H9 (cell line): ENCODE measurements at regions not wholly inside any gene's neighbourhood (a gene's known extent, or its start where the extent isn't known, plus 50 kb on each side); places are given as distances from the start of the nearest gene placed in this dataset.
"Not testable (repeated sequence)": the region's sequence is repeated elsewhere in the genome, so short reads cannot be mapped to it uniquely, and the experiment has no call there.

Experiments used
- DNase-seq: peaks from one replicate; pipeline ENCODE4 v3.0.0-alpha.2; 2017
- H2AFZ ChIP-seq: one replicate; pipeline ENCODE4 v1.6.1; 2013; ENCODE audit warnings: mild to moderate bottlenecking, low read length, control low read depth, moderate library complexity
- H2AK5ac ChIP-seq: 2 replicates; pipeline ENCODE4 v1.6.1; 2013; ENCODE audit warnings: low read length, control low read depth, mixed read lengths; ENCODE audit not compliant: insufficient read length
- H2BK120ac ChIP-seq: one replicate; pipeline ENCODE4 v1.6.1; 2013; ENCODE audit warnings: low read depth, mild to moderate bottlenecking, low read length, control low read depth, inconsistent platforms; ENCODE audit not compliant: poor library complexity, severe bottlenecking
- H2BK12ac ChIP-seq: 2 replicates; pipeline ENCODE4 v1.6.1; 2013; ENCODE audit warnings: low read length, control low read depth, mixed read lengths, low read depth; ENCODE audit not compliant: insufficient read length
- H2BK15ac ChIP-seq: 2 replicates; pipeline ENCODE4 v1.6.1; 2013; ENCODE audit warnings: low read depth, low read length, control low read depth
- H2BK20ac ChIP-seq: one replicate; pipeline ENCODE4 v1.6.1; 2013; ENCODE audit warnings: low read depth, mild to moderate bottlenecking, low read length, control low read depth, inconsistent platforms; ENCODE audit not compliant: poor library complexity, severe bottlenecking
- H2BK5ac ChIP-seq: 2 replicates; pipeline ENCODE4 v1.6.1; 2013; ENCODE audit warnings: low read length, control low read depth, mixed read lengths; ENCODE audit not compliant: insufficient read length
- H3K14ac ChIP-seq: 2 replicates; pipeline ENCODE4 v1.6.1; 2013; ENCODE audit warnings: low read length, control low read depth; ENCODE audit not compliant: insufficient read depth
- H3K18ac ChIP-seq: 2 replicates; pipeline ENCODE4 v1.6.1; 2013; ENCODE audit warnings: low read depth, mild to moderate bottlenecking, mixed read lengths, low read length, control low read depth; ENCODE audit not compliant: insufficient read length
- H3K23ac ChIP-seq: 2 replicates; pipeline ENCODE4 v1.6.1; 2013; ENCODE audit warnings: low read length, control low read depth, mixed read lengths, low read depth; ENCODE audit not compliant: insufficient read length
- H3K23me2 ChIP-seq: 2 replicates; pipeline ENCODE4 v1.6.1; 2013; ENCODE audit warnings: low read depth, mild to moderate bottlenecking, mixed read lengths, low read length, control low read depth; ENCODE audit not compliant: insufficient read length, poor library complexity, severe bottlenecking
- H3K27ac ChIP-seq: 2 replicates; pipeline ENCODE4 v1.5.1; 2013; ENCODE audit warnings: low read length, control low read depth, mixed read lengths, low read depth; ENCODE audit not compliant: insufficient read length
- H3K27me3 ChIP-seq: 2 replicates; pipeline ENCODE4 v1.6.1; 2013; ENCODE audit warnings: low read length, control low read depth, inconsistent platforms; ENCODE audit not compliant: insufficient read depth
- H3K4ac ChIP-seq: 2 replicates; pipeline ENCODE4 v1.6.1; 2013; ENCODE audit warnings: low read depth, mild to moderate bottlenecking, control low read depth, inconsistent platforms, low read length, moderate library complexity
- H3K4me1 ChIP-seq: 2 replicates; pipeline ENCODE4 v1.6.1; 2013; ENCODE audit warnings: low read length, control low read depth, inconsistent platforms; ENCODE audit not compliant: insufficient read depth
- H3K4me2 ChIP-seq: 2 replicates; pipeline ENCODE4 v1.6.1; 2013; ENCODE audit warnings: low read length, control low read depth, mixed read lengths; ENCODE audit not compliant: insufficient read length, insufficient read depth
- H3K56ac ChIP-seq: 2 replicates; pipeline ENCODE4 v1.6.1; 2013; ENCODE audit warnings: low read depth, mild to moderate bottlenecking, mixed read lengths, low read length, control low read depth; ENCODE audit not compliant: insufficient read length
- H3K79me1 ChIP-seq: 2 replicates; pipeline ENCODE4 v1.6.1; 2013; ENCODE audit warnings: low read depth, mild to moderate bottlenecking, moderate library complexity, low read length, control low read depth, inconsistent platforms; ENCODE audit not compliant: insufficient read depth, poor library complexity, severe bottlenecking
- H3K79me2 ChIP-seq: 2 replicates; pipeline ENCODE4 v1.6.1; 2013; ENCODE audit warnings: low read length, control low read depth, inconsistent platforms; ENCODE audit not compliant: insufficient read depth
- H3K9ac ChIP-seq: 2 replicates; pipeline ENCODE4 v1.6.1; 2013; ENCODE audit warnings: low read length, control low read depth, mixed read lengths; ENCODE audit not compliant: insufficient read length; ENCODE audit errors: extremely low read depth
- H3K9me3 ChIP-seq: one replicate; pipeline ENCODE4 v1.6.1; 2013; ENCODE audit warnings: low read depth, low read length, inconsistent platforms; ENCODE audit not compliant: control insufficient read depth
- H3T11ph ChIP-seq: one replicate; pipeline ENCODE4 v1.6.1; 2013; ENCODE audit warnings: mild to moderate bottlenecking, low read length, control low read depth, inconsistent platforms
- H4K20me1 ChIP-seq: one replicate; pipeline ENCODE4 v1.6.1; 2013; ENCODE audit not compliant: control insufficient read depth, insufficient read length, insufficient read depth
- H4K5ac ChIP-seq: 2 replicates; pipeline ENCODE4 v1.6.1; 2013; ENCODE audit warnings: low read depth, mild to moderate bottlenecking, mixed read lengths, low read length, control low read depth; ENCODE audit not compliant: insufficient read length
- H4K8ac ChIP-seq: replicated peaks from 2 replicates; pipeline ENCODE4 v1.6.1; 2013; ENCODE audit warnings: low read length, control low read depth, mixed read lengths, low read depth; ENCODE audit not compliant: insufficient read length
- H4K91ac ChIP-seq: 2 replicates; pipeline ENCODE4 v1.6.1; 2013; ENCODE audit warnings: low read depth, mild to moderate bottlenecking, moderate library complexity, mixed read lengths, low read length, control low read depth; ENCODE audit not compliant: insufficient read length
- H3K27ac Mint-ChIP-seq, 3 experiments: 2 replicates in 2 of 3; 3 replicates in 1 of 3; pipeline ENCODE4 v1.8.0; 2020 to 2021; ENCODE audit warnings: mixed read lengths in 3 of 3, mild to moderate bottlenecking in 1 of 3, moderate library complexity in 1 of 3
- H3K27me3 Mint-ChIP-seq: 2 replicates; pipeline ENCODE4 v1.8.0; 2021; ENCODE audit warnings: low read depth, mild to moderate bottlenecking, moderate library complexity, mixed read lengths
- H3K36me3 Mint-ChIP-seq, 3 experiments: 2 replicates in 2 of 3; 3 replicates in 1 of 3; pipeline ENCODE4 v1.8.0; 2020 to 2021; ENCODE audit warnings: low read depth in 3 of 3, mixed read lengths in 3 of 3; ENCODE audit not compliant: insufficient read depth in 1 of 3
- H3K4me1 Mint-ChIP-seq, 2 experiments: 2 replicates each; pipeline ENCODE4 v1.8.0; 2020; ENCODE audit warnings: mixed read lengths in 2 of 2
- H3K4me3 Mint-ChIP-seq, 2 experiments: 2 replicates in 1 of 2; 3 replicates in 1 of 2; pipeline ENCODE4 v1.8.0; 2020 to 2021; ENCODE audit warnings: mild to moderate bottlenecking in 2 of 2, mixed read lengths in 2 of 2, moderate library complexity in 1 of 2
- H3K9me3 Mint-ChIP-seq, 2 experiments: 2 replicates in 1 of 2; 3 replicates in 1 of 2; pipeline ENCODE4 v1.8.0; 2020; ENCODE audit warnings: mild to moderate bottlenecking in 2 of 2, mixed read lengths in 2 of 2, moderate library complexity in 1 of 2
- WGBS: extraction: QIAGEN DNeasy Blood & Tissue Kit; methylation state at CpG from one replicate; pipeline ENCODE4 v1.1.7; 2013; ENCODE audit warnings: missing lambda C conversion rate, low lambda C conversion rate, mixed read lengths; ENCODE audit not compliant: insufficient read length; ENCODE audit errors: extremely low coverage; 5-methylcytosine and 5-hydroxymethylcytosine counted together

DNA sequence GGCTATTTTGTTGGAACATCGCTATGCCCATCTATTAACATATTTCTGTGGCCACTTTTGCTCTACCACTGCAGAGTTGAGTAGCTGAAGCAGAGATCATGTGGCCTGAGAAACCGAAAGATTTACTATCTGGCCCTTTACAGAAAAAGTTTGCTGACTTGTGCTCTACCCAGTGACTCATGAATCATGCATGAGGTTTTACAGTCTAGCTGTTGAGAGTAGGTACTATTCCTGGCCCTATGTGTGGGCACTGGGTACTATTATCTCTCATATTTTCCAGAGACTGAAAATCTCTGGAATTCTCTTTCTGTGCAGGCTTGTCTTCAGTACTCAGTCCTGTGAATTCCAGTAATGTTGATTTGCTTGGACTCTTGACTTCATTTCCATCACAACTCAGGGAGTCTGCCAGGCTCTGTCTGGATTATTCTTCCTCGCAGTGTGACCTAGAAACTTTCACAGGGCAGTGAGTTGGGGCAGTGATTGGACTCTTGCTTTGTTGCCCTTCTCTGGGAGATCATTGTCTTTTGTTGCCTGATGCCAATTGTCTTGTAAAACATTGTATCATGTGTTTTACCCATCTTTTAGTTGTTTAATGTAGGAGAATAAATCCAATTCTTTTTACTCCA lies 121.3 kb upstream of the PRSS12 start:
- H3K4me3 Mint-ChIP-seq, H2AFZ ChIP-seq, H3K18ac ChIP-seq, H3K79me1 ChIP-seq, H3K14ac ChIP-seq, H3K27ac Mint-ChIP-seq, H3K4me1 Mint-ChIP-seq, H2BK12ac ChIP-seq, H3K23me2 ChIP-seq, H4K91ac ChIP-seq, H3K27ac ChIP-seq, H4K20me1 ChIP-seq, H2AK5ac ChIP-seq, H2BK120ac ChIP-seq, H2BK5ac ChIP-seq, H3K9ac ChIP-seq, H3T11ph ChIP-seq, H3K9me3 Mint-ChIP-seq, H3K79me2 ChIP-seq, H3K36me3 Mint-ChIP-seq, H3K27me3 ChIP-seq, H4K5ac ChIP-seq, H3K4me1 ChIP-seq, H3K27me3 Mint-ChIP-seq, H4K8ac ChIP-seq, H3K23ac ChIP-seq, H2BK20ac ChIP-seq, H2BK15ac ChIP-seq, H3K56ac ChIP-seq, DNase-seq, H3K9me3 ChIP-seq, H3K4me2 ChIP-seq, H3K4ac ChIP-seq: not testable (repeated sequence)
- WGBS: no CpG with 5 or more reads among the region's 3 CpGs

GRCh38 chr4:118474771-118475170 lies 122.0 kb upstream of the PRSS12 start:
- not testable (repeated sequence) for H3K56ac ChIP-seq, H3K9me3 Mint-ChIP-seq, H2BK20ac ChIP-seq, H2BK120ac ChIP-seq, H3K27me3 Mint-ChIP-seq, H3K4me1 ChIP-seq, H3K18ac ChIP-seq, H3K9ac ChIP-seq, H4K5ac ChIP-seq, H3K27ac Mint-ChIP-seq, H3K4me1 Mint-ChIP-seq, H2BK15ac ChIP-seq, H2BK12ac ChIP-seq, H3K27me3 ChIP-seq, H2BK5ac ChIP-seq, H3K4me3 Mint-ChIP-seq, H3K14ac ChIP-seq, H2AK5ac ChIP-seq, H4K8ac ChIP-seq, H3K27ac ChIP-seq, H3K4me2 ChIP-seq, H3T11ph ChIP-seq, H3K23me2 ChIP-seq, H3K36me3 Mint-ChIP-seq, H3K9me3 ChIP-seq, H4K91ac ChIP-seq, H4K20me1 ChIP-seq, H3K79me2 ChIP-seq, H3K23ac ChIP-seq, DNase-seq, H3K79me1 ChIP-seq, H2AFZ ChIP-seq, H3K4ac ChIP-seq
